ENCODE measurements at regions not wholly inside any gene's neighbourhood (a gene's known extent, or its start where the extent isn't known, plus 50 kb on each side); places are given as distances from the start of the nearest gene placed in this dataset.

DNA sequence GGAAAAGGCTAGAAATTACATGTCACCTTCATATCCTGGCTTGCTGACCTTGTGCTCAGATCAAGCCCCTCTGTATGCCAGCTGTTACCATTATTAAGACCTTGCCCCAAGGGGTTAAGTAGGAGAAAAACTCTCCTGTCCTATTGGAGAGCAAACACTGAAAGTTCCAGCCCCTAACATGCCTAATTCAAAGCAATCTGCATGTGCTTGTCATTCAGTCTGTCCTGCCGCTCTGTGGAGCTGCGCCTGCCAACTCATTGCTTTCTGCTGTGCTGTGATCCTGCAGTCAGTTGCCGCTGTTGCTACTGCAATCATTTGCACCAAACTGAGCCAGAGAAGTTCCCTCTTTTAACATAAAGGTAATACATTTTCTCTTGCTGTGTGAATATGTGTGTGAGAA is 113.4 kb downstream of the DISP1 start:
- TF ChIP-seq, protein P1, sequence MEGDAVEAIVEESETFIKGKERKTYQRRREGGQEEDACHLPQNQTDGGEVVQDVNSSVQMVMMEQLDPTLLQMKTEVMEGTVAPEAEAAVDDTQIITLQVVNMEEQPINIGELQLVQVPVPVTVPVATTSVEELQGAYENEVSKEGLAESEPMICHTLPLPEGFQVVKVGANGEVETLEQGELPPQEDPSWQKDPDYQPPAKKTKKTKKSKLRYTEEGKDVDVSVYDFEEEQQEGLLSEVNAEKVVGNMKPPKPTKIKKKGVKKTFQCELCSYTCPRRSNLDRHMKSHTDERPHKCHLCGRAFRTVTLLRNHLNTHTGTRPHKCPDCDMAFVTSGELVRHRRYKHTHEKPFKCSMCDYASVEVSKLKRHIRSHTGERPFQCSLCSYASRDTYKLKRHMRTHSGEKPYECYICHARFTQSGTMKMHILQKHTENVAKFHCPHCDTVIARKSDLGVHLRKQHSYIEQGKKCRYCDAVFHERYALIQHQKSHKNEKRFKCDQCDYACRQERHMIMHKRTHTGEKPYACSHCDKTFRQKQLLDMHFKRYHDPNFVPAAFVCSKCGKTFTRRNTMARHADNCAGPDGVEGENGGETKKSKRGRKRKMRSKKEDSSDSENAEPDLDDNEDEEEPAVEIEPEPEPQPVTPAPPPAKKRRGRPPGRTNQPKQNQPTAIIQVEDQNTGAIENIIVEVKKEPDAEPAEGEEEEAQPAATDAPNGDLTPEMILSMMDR (IDR thresholded peaks at IDR 0.05), result peak in 4 of 12 donors; percentile 22 to 41 (median 30)
- TF ChIP-seq POLR2A (IDR thresholded peaks at IDR 0.05), result peak in 1 of 2 donors; percentile 58

All from heart left ventricle (tissue), 13 donors.